ENCODE measurements at regions not wholly inside any gene's neighbourhood (a gene's known extent, or its start where the extent isn't known, plus 50 kb on each side); places are given as distances from the start of the nearest gene placed in this dataset.

DNA sequence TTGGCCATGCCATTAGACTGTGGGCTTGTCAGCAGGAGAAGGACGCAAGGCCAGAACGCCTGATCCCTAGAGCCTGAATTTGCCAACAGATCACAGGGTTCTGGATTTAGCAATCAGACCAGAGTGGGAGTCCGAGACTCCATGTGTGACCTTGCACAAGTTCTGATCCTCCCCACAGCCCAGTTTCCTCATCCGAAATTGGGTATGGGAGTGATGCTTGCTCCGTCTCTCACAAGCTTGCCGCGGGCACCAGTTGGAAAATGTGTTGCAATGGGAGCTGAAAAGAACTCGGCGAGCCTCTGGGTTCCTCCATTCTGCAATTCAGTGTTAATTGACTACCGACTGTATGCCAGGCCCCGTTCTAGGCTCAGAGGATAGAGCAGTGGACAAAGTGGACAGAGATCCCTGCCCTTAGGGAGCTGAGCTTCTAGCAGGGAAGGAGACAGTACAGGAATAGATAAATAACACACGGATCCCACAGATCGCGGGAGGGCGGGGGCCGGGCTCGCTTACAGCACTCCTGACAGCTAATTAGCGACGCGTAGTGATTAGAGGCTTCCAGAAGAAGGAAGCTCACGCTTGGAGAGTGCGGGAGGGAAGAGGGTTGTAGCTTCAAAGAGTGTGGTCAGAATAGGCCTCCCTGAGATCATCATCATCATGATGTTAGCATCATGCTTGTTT, 150.4 kb upstream of the CIBAR2 start:
- H3K4me3 Mint-ChIP-seq (ENCODE audit: unreplicated experiment), result no peak overlapping the region
- no peak for FAIRE-seq
- Histone ChIP-seq H3K9ac (ENCODE audit: low read length) (no peak overlapping the region), H3K9me3 (ENCODE audit: insufficient read depth, low read depth, low read length) (no peaks in the 10 kb centered on the region), H2AFZ (ENCODE audit: low read depth, low read length) (no peak overlapping the region), H3K27me3 (ENCODE audit: insufficient read depth, low read length) (peaks cover 2% of the 10 kb centered on the region), H4K20me1 (ENCODE audit: insufficient read depth, low read length) (peaks cover 96% of the 10 kb centered on the region), H3K36me3 (ENCODE audit: insufficient read depth, low read length) (no peaks in the 10 kb centered on the region), H3K4me2 (ENCODE audit: low read length) (no peak overlapping the region), H3K27ac (ENCODE audit: low read depth, low read length) (no peak overlapping the region), H3K4me3 (ENCODE audit: insufficient read depth, low read depth, low read length) (no peak overlapping the region), H3K4me1 (ENCODE audit: insufficient read depth, low read length) (no peaks in the 10 kb centered on the region), H3K79me2 (ENCODE audit: insufficient read depth, low read length) (no peaks in the 10 kb centered on the region)
- no peak for TF ChIP-seq EZH2 (IDR thresholded peaks at IDR 0.05; ENCODE audit: insufficient read depth, low read length)
- TF ChIP-seq, protein P1, sequence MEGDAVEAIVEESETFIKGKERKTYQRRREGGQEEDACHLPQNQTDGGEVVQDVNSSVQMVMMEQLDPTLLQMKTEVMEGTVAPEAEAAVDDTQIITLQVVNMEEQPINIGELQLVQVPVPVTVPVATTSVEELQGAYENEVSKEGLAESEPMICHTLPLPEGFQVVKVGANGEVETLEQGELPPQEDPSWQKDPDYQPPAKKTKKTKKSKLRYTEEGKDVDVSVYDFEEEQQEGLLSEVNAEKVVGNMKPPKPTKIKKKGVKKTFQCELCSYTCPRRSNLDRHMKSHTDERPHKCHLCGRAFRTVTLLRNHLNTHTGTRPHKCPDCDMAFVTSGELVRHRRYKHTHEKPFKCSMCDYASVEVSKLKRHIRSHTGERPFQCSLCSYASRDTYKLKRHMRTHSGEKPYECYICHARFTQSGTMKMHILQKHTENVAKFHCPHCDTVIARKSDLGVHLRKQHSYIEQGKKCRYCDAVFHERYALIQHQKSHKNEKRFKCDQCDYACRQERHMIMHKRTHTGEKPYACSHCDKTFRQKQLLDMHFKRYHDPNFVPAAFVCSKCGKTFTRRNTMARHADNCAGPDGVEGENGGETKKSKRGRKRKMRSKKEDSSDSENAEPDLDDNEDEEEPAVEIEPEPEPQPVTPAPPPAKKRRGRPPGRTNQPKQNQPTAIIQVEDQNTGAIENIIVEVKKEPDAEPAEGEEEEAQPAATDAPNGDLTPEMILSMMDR (IDR thresholded peaks at IDR 0.05; ENCODE audit: insufficient read depth, low read depth, low read length), result no peak
- peaks cover 20% of the 10 kb centered on the region for H3K27me3 Mint-ChIP-seq (ENCODE audit: low read depth, unreplicated experiment)
- peaks cover 4% of the 10 kb centered on the region for H3K36me3 Mint-ChIP-seq (ENCODE audit: low read depth, unreplicated experiment)
- no peak overlapping the region for H3K27ac Mint-ChIP-seq (ENCODE audit: unreplicated experiment)
- DNase-seq (ENCODE audit: low read depth), result no peak
- no peaks in the 10 kb centered on the region for H3K9me3 Mint-ChIP-seq (ENCODE audit: unreplicated experiment)
- H3K4me1 Mint-ChIP-seq (ENCODE audit: low read depth, unreplicated experiment), result no peaks in the 10 kb centered on the region

DNA sequence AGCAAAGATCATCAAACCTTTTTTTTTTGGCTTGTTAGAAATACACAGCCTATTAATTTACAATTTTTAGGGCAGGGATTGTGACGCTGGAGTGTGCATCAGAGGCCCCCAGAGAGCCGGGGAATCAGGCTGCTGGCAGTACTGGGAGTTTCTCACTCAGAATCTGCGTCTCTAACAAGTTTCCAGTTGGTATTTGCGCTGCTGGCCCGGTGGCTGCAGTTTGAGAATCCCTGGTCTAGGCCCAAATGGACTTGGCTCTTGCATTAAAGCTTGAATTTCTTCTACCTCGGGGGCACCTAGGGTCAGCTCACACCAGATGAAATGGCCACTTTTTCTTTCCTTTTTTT, 150.9 kb upstream of the CIBAR2 start:
- H3K9ac ChIP-seq (ENCODE audit: low read length), result no peak overlapping the region
- Mint-ChIP-seq H3K36me3 (ENCODE audit: low read depth, unreplicated experiment) (no peaks in the 10 kb centered on the region), H3K4me3 (ENCODE audit: unreplicated experiment) (no peak overlapping the region), H3K27ac (ENCODE audit: unreplicated experiment) (no peak overlapping the region), H3K4me1 (ENCODE audit: low read depth, unreplicated experiment) (no peaks in the 10 kb centered on the region), H3K9me3 (ENCODE audit: unreplicated experiment) (no peaks in the 10 kb centered on the region), H3K27me3 (ENCODE audit: low read depth, unreplicated experiment) (peaks cover 23% of the 10 kb centered on the region)
- no peak overlapping the region for H2AFZ ChIP-seq (ENCODE audit: low read depth, low read length)
- H3K36me3 ChIP-seq (ENCODE audit: insufficient read depth, low read length), result no peaks in the 10 kb centered on the region
- no peaks in the 10 kb centered on the region for H3K79me2 ChIP-seq (ENCODE audit: insufficient read depth, low read length)
- no peak overlapping the region for H3K27ac ChIP-seq (ENCODE audit: low read depth, low read length)
- no peaks in the 10 kb centered on the region for H3K9me3 ChIP-seq (ENCODE audit: insufficient read depth, low read depth, low read length)
- DNase-seq (ENCODE audit: low read depth) (no peak), FAIRE-seq (no peak)
- H3K27me3 ChIP-seq (ENCODE audit: insufficient read depth, low read length), result peaks cover under 1% of the 10 kb centered on the region
- H3K4me2 ChIP-seq (ENCODE audit: low read length), result no peak overlapping the region
- TF ChIP-seq, protein P1 (IDR thresholded peaks at IDR 0.05; ENCODE audit: insufficient read depth, low read depth, low read length), result no peak
- no peak for TF ChIP-seq EZH2 (IDR thresholded peaks at IDR 0.05; ENCODE audit: insufficient read depth, low read length)
- no peaks in the 10 kb centered on the region for H3K4me1 ChIP-seq (ENCODE audit: insufficient read depth, low read length)
- H3K4me3 ChIP-seq (ENCODE audit: insufficient read depth, low read depth, low read length), result no peak overlapping the region
- peaks cover 96% of the 10 kb centered on the region for H4K20me1 ChIP-seq (ENCODE audit: insufficient read depth, low read length)

DNA sequence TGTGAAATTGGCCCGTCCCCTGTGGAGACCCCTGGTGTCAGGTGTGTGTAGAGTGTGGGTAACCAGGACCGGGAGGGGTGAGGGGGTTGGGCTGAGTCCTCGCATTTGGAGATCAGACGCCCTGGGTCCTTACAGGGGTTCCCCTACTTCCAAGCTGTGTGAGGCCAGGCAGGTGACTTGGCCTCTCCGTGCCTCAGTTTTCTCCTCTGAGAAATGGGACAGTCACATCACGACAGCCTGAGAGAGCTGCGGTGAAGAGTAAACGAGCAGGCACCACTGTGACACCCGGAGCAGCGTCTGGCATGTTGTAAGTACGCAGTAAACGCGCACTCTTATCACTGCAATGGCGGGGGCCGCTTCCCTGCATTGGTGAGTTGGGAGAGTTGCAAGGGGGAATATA, 152.5 kb upstream of the CIBAR2 start:
- H3K79me2 ChIP-seq (ENCODE audit: insufficient read depth, low read length), result no peaks in the 10 kb centered on the region
- no peaks in the 10 kb centered on the region for H3K36me3 ChIP-seq (ENCODE audit: insufficient read depth, low read length)
- peaks cover 31% of the 10 kb centered on the region for H3K27me3 Mint-ChIP-seq (ENCODE audit: low read depth, unreplicated experiment)
- TF ChIP-seq, protein P1 (IDR thresholded peaks at IDR 0.05; ENCODE audit: insufficient read depth, low read depth, low read length), result no peak
- TF ChIP-seq EZH2 (IDR thresholded peaks at IDR 0.05; ENCODE audit: insufficient read depth, low read length), result no peak
- no peak overlapping the region for H3K4me3 ChIP-seq (ENCODE audit: insufficient read depth, low read depth, low read length)
- no peaks in the 10 kb centered on the region for H3K4me1 ChIP-seq (ENCODE audit: insufficient read depth, low read length)
- H3K36me3 Mint-ChIP-seq (ENCODE audit: low read depth, unreplicated experiment), result no peaks in the 10 kb centered on the region
- no peak overlapping the region for H2AFZ ChIP-seq (ENCODE audit: low read depth, low read length)
- H4K20me1 ChIP-seq (ENCODE audit: insufficient read depth, low read length), result peaks cover 97% of the 10 kb centered on the region
- no peak overlapping the region for H3K9ac ChIP-seq (ENCODE audit: low read length)
- no peak overlapping the region for H3K4me2 ChIP-seq (ENCODE audit: low read length)
- H3K4me1 Mint-ChIP-seq (ENCODE audit: low read depth, unreplicated experiment), result no peaks in the 10 kb centered on the region
- DNase-seq (ENCODE audit: low read depth) (no peak), FAIRE-seq (no peak)
- H3K27ac Mint-ChIP-seq (ENCODE audit: unreplicated experiment), result no peak overlapping the region
- no peaks in the 10 kb centered on the region for H3K9me3 Mint-ChIP-seq (ENCODE audit: unreplicated experiment)
- no peaks in the 10 kb centered on the region for H3K27me3 ChIP-seq (ENCODE audit: insufficient read depth, low read length)
- H3K27ac ChIP-seq (ENCODE audit: low read depth, low read length), result no peak overlapping the region
- H3K9me3 ChIP-seq (ENCODE audit: insufficient read depth, low read depth, low read length), result no peaks in the 10 kb centered on the region
- no peak overlapping the region for H3K4me3 Mint-ChIP-seq (ENCODE audit: unreplicated experiment)
